Kidney epithelial cell (primary cell): ENCODE measurements at regions not wholly inside any gene's neighbourhood (a gene's known extent, or its start where the extent isn't known, plus 50 kb on each side); places are given as distances from the start of the nearest gene placed in this dataset.
"Not testable (repeated sequence)": the region's sequence is repeated elsewhere in the genome, so short reads cannot be mapped to it uniquely, and the experiment has no call there.

Experiments
- DNase-seq: peaks from one replicate; pipeline ENCODE4 v3.0.0-alpha.2; 2010; ENCODE audit warnings: low read depth
- H3K27me3 ChIP-seq: 2 replicates; pipeline ENCODE4 v1.6.0; 2011; ENCODE audit warnings: low read length; ENCODE audit not compliant: control insufficient read depth, insufficient read depth
- H3K36me3 ChIP-seq: 2 replicates; pipeline ENCODE4 v1.5.1; 2011; ENCODE audit warnings: low read length; ENCODE audit not compliant: control insufficient read depth, insufficient read depth
- H3K4me3 ChIP-seq: 2 replicates; pipeline ENCODE4 v1.5.1; 2011; ENCODE audit warnings: low read depth, mild to moderate bottlenecking, control low read depth, low read length
- CTCF ChIP-seq: IDR thresholded peaks from 2 replicates; pipeline ENCODE4 v1.5.1; 2011; ENCODE audit warnings: mild to moderate bottlenecking, moderate library complexity, low read length, control low read depth, inconsistent platforms; ENCODE audit not compliant: insufficient read depth, poor library complexity, severe bottlenecking

DNA sequence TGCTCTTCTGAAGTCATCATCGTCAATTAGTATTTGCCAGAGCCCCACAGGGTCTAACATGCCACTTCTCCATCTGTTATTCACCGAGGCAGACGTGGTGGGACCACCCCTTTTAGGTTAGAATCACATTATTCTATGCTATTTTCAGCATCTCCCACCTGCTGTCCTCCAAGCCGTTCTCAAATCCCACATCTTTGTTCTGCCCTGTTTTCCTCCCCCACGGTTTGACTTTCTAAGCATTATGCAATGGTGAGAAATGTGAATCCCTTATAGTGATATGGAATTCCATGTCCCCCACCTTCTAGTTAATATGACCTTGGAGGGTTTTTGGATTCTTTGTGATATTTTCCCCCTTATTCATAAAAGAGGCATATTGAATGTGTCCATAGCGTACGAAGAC lies 634.1 kb upstream of the RBFOX1 start:
- DNase-seq: no peak

DNA sequence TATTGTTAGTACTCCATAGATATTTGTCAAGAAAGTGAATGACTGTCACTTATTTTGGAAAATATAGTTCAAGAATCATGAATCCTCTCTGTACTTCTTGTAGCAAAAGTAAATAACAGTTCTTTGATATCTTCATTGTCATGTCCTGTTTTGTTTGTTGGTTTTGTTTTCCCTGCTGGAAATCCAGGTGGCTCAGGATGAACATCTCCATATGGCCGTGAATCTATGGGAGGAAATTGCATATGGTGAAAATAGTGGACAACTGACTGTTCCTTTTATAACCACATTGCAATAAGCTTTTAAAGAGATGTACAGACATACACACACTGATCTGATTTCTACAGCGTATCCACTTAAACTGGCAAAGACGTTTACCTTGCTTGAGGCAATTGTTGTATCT lies 637.0 kb upstream of the RBFOX1 start:
- H3K4me3 ChIP-seq: no peak overlapping the region

More for the DNA sequence above, 634.1 kb upstream of the RBFOX1 start:
- TF ChIP-seq CTCF: no peak
- H3K36me3 ChIP-seq: no peaks in the 10 kb centered on the region
- no peak overlapping the region for H3K4me3 ChIP-seq
- H3K27me3 ChIP-seq: no peaks in the 10 kb centered on the region

DNA sequence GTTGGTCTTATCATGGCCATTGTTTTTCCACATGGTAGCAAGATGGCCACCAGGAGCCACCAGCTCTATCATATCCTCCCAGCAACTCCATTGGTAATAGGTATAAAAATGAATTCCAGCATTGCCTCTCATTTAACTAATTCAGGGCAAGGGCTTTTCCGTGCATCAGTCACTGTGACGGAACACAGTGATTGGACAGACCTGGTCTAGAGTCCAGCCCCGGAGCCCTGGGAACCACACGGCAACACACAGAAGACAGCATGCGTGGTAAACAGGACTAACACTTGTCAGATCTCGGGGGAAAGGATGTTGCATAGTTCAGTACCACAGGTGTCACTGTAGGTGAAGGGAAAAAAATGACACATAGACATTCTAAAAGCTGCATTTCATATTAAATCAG lies 638.0 kb upstream of the RBFOX1 start:
- H3K27me3 ChIP-seq: no peaks in the 10 kb centered on the region
- H3K4me3 ChIP-seq: no peak overlapping the region
- H3K36me3 ChIP-seq: no peaks in the 10 kb centered on the region
- TF ChIP-seq CTCF: no peak
- DNase-seq: no peak

More for the DNA sequence above, 637.0 kb upstream of the RBFOX1 start:
- no peak for TF ChIP-seq CTCF
- no peak for DNase-seq
- Histone ChIP-seq H3K36me3 (no peaks in the 10 kb centered on the region), H3K27me3 (no peaks in the 10 kb centered on the region)

GRCh38 chr16:6693418-6693817 lies 639.2 kb upstream of the RBFOX1 start:
- H3K4me3 ChIP-seq, H3K27me3 ChIP-seq, DNase-seq, H3K36me3 ChIP-seq: not testable (repeated sequence)

DNA sequence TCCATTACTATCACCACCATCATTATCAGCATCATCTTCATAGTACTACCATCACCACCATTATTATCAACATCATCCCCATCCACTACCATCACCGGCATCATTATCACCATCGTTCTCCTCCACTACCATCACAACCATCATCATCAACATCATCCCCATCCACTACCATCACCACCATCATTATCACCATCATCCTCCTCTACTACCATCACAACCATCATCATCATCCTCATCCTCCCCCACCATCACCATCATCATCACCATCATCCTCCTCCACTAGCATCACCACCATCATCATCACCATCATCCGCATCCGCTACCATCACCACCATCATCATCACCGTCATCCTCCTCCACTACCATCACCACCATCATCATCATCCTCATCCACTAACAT lies 639.8 kb upstream of the RBFOX1 start:
- DNase-seq: no peak
- Histone ChIP-seq H3K4me3 (no peak overlapping the region), H3K27me3 (no peaks in the 10 kb centered on the region), H3K36me3 (no peaks in the 10 kb centered on the region)
- TF ChIP-seq CTCF: no peak

DNA sequence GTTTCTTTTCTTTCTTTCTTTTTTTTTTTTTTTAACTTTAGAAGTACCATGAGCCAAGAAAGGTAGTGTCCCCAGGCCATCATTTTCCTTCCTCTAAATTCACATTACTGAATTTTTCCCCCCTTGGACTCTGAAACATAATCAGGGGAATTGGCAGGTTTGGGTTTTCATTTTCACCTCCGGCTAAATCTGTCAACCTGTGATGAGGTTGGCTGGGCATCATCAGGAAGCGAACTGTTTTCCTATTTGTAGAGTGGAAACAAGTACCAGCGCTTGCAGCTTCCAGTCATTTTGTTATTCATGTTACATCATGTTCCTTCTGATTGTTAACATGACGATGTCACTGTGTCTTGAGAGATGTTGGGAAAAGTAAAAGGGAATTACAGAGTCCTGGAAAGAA lies 641.9 kb upstream of the RBFOX1 start:
- H3K36me3 ChIP-seq: no peaks in the 10 kb centered on the region
- DNase-seq: no peak

More for the DNA sequence above, 641.9 kb upstream of the RBFOX1 start:
- no peak for TF ChIP-seq CTCF
- H3K4me3 ChIP-seq: no peak overlapping the region
- no peaks in the 10 kb centered on the region for H3K27me3 ChIP-seq
